ENCODE measurements at regions not wholly inside any gene's neighbourhood (a gene's known extent, or its start where the extent isn't known, plus 50 kb on each side); places are given as distances from the start of the nearest gene placed in this dataset.

DNA sequence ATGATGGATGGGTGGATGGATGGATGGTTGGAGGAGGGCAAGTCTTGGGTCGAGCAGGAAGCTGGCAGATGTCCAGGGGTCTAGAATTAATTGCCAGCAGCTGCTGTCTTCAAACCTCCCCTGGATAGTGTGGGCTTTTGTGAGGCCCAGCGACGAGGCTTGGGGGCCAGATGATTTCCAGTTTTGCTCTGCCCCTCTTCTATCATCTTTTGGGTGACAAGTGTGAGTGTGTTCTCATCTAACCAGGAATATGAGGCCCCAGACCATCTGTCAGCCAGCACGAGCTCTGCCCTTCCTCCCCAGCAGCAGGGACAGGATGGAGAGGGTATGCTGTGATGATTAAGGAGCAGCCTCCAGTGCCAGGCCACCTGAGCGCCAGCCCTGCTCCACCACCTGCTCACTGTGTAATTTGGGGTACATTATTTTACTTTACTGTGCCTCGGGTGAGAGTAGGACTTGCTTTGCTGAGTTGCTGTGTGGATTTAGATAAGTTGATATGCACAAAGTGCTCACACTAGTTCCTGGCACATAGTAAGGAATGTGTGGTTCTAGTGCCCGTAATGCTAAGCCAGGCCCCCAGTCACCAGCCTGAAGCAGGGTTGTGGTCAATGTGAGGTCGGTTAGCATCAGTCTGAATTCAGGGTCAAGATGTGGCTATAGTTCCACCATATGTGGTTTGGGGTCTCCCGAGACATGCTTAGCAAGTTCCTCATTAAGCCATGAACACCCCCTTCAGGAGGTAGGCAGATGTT, 251.1 kb downstream of the CYP26B1 start (continued):
- TF ChIP-seq CHD2 (IDR thresholded peaks at IDR 0.05; ENCODE audit: borderline replicate concordance, low read depth, low read length) (no peak), NR2F1 (conservative IDR thresholded peaks at IDR 0.05) (no peak), EED (IDR thresholded peaks at IDR 0.05; ENCODE audit: low read depth) (no peak)

DNA sequence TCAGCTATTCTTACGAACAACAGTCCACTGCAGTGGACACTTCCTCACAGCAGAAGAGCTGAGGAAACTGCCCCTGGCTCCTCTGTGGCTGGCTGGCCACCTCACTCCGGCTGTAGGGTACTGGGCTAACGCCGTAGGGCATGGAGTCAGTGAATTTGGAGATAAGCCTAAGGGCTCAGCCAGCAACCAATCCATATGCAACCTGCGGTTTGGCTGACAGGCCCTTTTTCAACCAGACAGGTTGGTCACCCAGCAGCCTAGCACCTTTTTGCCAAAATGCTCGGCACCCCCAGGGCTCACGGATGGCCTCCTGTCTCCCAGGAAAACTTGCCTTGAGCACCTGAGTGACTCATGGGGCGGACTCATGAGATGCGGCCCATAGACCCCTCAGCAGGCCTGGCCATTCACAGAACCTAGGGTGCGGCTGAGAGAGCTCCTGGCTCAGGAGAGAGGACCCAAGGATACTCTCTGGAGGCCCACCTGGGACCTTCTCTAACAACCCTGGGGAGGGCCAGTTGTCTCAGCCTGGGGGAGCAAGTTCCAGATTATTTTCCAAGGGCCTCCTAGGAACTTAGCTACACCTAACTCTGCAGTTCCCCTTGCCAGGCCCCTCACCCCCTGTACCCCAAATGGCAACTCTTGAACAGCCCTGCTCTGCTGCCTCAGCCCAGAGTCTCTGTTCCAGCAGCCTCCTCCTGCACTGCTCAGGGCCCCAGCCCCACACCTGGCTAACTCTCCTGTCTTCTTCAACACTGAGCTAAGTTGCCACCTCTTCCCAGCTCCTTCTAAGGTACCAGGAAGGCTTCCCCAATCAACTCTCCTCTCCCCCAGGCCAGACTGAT, 252.1 kb downstream of the CYP26B1 start:
- Histone ChIP-seq H3K4me3 (no peak overlapping the region), H4K20me1 (ENCODE audit: control insufficient read depth, insufficient read depth) (no peaks in the 10 kb centered on the region), H3K36me3 (ENCODE audit: control insufficient read depth in 2 of 2, insufficient read depth in 2 of 2, low read length in 1 of 2) (no peaks in the 10 kb centered on the region), H3K79me2 (ENCODE audit: control insufficient read depth, insufficient read depth, low read length) (no peaks in the 10 kb centered on the region), H3K9me3 (replicated peaks; ENCODE audit: control insufficient read depth, insufficient read depth, low read length) (no peaks in the 10 kb centered on the region), H3K9ac (ENCODE audit: control insufficient read depth, insufficient read depth, low read length) (no peak overlapping the region), H3K4me2 (ENCODE audit: control insufficient read depth, insufficient read depth) (no peak overlapping the region), H3K4me1 (ENCODE audit: control insufficient read depth, insufficient read depth, low read length) (no peaks in the 10 kb centered on the region), H3K27me3 (replicated peaks in 1 of 2; ENCODE audit: control insufficient read depth in 2 of 2, insufficient read depth in 2 of 2, low read length in 1 of 2) (no peaks in the 10 kb centered on the region; a peak in 2 of 4 replicates), H3K27ac (ENCODE audit: control insufficient read depth, insufficient read depth) (no peak overlapping the region), H2AFZ (ENCODE audit: control insufficient read depth, low read depth, low read length) (no peak overlapping the region)
- 31% methylated on average over 10 of the region's 10 CpGs for WGBS (ENCODE audit: insufficient coverage, insufficient replicate concordance, low lambda C conversion rate, missing lambda C conversion rate)
- SMC1A ChIA-PET (ENCODE audit: uncharacterized antibody, unreplicated experiment) = no interaction called here
- BruUV-seq (replicated peaks) = no TSS peak
- RAD21 ChIA-PET (ENCODE audit: unreplicated experiment) = no interaction called here
- no peak for DNase-seq (ENCODE audit: low read depth, low spot score)
- CTCF ChIA-PET = no interaction called here
- no peak for ATAC-seq
- FAIRE-seq = no peak
- POLR2A ChIA-PET = no interaction called here
- intact Hi-C loops (cut with micrococcal nuclease; ENCODE audit: unreplicated experiment) (no loop called here), in situ Hi-C loops (cut with MboI) (no loop called here)
- TF ChIP-seq, protein P1, sequence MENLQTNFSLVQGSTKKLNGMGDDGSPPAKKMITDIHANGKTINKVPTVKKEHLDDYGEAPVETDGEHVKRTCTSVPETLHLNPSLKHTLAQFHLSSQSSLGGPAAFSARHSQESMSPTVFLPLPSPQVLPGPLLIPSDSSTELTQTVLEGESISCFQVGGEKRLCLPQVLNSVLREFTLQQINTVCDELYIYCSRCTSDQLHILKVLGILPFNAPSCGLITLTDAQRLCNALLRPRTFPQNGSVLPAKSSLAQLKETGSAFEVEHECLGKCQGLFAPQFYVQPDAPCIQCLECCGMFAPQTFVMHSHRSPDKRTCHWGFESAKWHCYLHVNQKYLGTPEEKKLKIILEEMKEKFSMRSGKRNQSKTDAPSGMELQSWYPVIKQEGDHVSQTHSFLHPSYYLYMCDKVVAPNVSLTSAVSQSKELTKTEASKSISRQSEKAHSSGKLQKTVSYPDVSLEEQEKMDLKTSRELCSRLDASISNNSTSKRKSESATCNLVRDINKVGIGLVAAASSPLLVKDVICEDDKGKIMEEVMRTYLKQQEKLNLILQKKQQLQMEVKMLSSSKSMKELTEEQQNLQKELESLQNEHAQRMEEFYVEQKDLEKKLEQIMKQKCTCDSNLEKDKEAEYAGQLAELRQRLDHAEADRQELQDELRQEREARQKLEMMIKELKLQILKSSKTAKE (IDR thresholded peaks at IDR 0.05; ENCODE audit: low read depth, poor library complexity, severe bottlenecking) = no peak
- no peak for TF ChIP-seq ZNF384 (IDR thresholded peaks at IDR 0.05; ENCODE audit: borderline replicate concordance, low read depth, low read length)
- TF ChIP-seq JUND (IDR thresholded peaks at IDR 0.05; ENCODE audit: low read depth, low read length) = no peak
- no peak for TF ChIP-seq POLR2AphosphoS2 (IDR thresholded peaks at IDR 0.05; ENCODE audit: low read depth, low read length)
- no peak for TF ChIP-seq ETV6 (conservative IDR thresholded peaks at IDR 0.05 in 1 of 2, IDR thresholded peaks at IDR 0.05 in 1 of 2; ENCODE audit: borderline replicate concordance in 1 of 2, low read depth in 1 of 2)
- no peak for TF ChIP-seq POLR2AphosphoS5 (IDR thresholded peaks at IDR 0.05; ENCODE audit: low read length)
- no peak for TF ChIP-seq MYC (IDR thresholded peaks at IDR 0.05; ENCODE audit: insufficient read depth, insufficient read length, insufficient replicate concordance, low read length, severe bottlenecking)
- no peak for TF ChIP-seq RFX5 (IDR thresholded peaks at IDR 0.05; ENCODE audit: low read depth, low read length)
- no peak for TF ChIP-seq NFIC (IDR thresholded peaks at IDR 0.05; ENCODE audit: low read depth, low read length)
- TF ChIP-seq, protein P2, sequence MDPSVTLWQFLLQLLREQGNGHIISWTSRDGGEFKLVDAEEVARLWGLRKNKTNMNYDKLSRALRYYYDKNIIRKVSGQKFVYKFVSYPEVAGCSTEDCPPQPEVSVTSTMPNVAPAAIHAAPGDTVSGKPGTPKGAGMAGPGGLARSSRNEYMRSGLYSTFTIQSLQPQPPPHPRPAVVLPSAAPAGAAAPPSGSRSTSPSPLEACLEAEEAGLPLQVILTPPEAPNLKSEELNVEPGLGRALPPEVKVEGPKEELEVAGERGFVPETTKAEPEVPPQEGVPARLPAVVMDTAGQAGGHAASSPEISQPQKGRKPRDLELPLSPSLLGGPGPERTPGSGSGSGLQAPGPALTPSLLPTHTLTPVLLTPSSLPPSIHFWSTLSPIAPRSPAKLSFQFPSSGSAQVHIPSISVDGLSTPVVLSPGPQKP (IDR thresholded peaks at IDR 0.05; ENCODE audit: low read depth, low read length) = no peak
- TF ChIP-seq ZNF207 (IDR thresholded peaks at IDR 0.05; ENCODE audit: borderline replicate concordance) = no peak
- TF ChIP-seq, protein P3, sequence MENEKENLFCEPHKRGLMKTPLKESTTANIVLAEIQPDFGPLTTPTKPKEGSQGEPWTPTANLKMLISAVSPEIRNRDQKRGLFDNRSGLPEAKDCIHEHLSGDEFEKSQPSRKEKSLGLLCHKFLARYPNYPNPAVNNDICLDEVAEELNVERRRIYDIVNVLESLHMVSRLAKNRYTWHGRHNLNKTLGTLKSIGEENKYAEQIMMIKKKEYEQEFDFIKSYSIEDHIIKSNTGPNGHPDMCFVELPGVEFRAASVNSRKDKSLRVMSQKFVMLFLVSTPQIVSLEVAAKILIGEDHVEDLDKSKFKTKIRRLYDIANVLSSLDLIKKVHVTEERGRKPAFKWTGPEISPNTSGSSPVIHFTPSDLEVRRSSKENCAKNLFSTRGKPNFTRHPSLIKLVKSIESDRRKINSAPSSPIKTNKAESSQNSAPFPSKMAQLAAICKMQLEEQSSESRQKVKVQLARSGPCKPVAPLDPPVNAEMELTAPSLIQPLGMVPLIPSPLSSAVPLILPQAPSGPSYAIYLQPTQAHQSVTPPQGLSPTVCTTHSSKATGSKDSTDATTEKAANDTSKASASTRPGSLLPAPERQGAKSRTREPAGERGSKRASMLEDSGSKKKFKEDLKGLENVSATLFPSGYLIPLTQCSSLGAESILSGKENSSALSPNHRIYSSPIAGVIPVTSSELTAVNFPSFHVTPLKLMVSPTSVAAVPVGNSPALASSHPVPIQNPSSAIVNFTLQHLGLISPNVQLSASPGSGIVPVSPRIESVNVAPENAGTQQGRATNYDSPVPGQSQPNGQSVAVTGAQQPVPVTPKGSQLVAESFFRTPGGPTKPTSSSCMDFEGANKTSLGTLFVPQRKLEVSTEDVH (IDR thresholded peaks at IDR 0.05; ENCODE audit: low read depth, partially characterized antibody) = no peak

Measured in GM12878 (cell line).